BLaER1 treated with 17β-estradiol and CSF1 and Interleukin-3, amounts not matched to agents 10 nM and 100 nM (cell line): ENCODE measurements at regions not wholly inside any gene's neighbourhood (a gene's known extent, or its start where the extent isn't known, plus 50 kb on each side); places are given as distances from the start of the nearest gene placed in this dataset.

Source experiments
- H3K27ac ChIP-seq, 11 experiments: shearing (Covaris generic); formaldehyde crosslinking; 2 replicates each; pipeline ENCODE4 v1.8.1; 2022
- H3K27me3 ChIP-seq, 11 experiments: shearing (Covaris generic); formaldehyde crosslinking; 2 replicates each; pipeline ENCODE4 v1.8.1; 2022
- H3K36me3 ChIP-seq, 11 experiments: shearing (Covaris generic); formaldehyde crosslinking; 2 replicates each; pipeline ENCODE4 v1.8.1; 2022
- H3K4me1 ChIP-seq, 10 experiments: shearing (Covaris generic); formaldehyde crosslinking; 2 replicates each; pipeline ENCODE4 v1.8.1; 2022
- H3K4me2 ChIP-seq, 11 experiments: shearing (Covaris generic); formaldehyde crosslinking; 2 replicates each; pipeline ENCODE4 v1.8.1; 2022
- H3K4me3 ChIP-seq, 10 experiments: shearing (Covaris generic); formaldehyde crosslinking; 2 replicates each; pipeline ENCODE4 v1.8.1; 2022
- H3K9ac ChIP-seq, 11 experiments: shearing (Covaris generic); formaldehyde crosslinking; 2 replicates each; pipeline ENCODE4 v1.8.1; 2022
- H3K9me3 ChIP-seq, 11 experiments: shearing (Covaris generic); formaldehyde crosslinking; replicated peaks in 1 of 11; 2 replicates each; pipeline ENCODE4 v1.8.1; 2022
- H4K20me1 ChIP-seq, 11 experiments: shearing (Covaris generic); formaldehyde crosslinking; 2 replicates each; pipeline ENCODE4 v1.8.1; 2022
- Cebpa-rat ChIP-seq, 11 experiments: shearing (Covaris generic); IDR thresholded peaks; 2 replicates each; pipeline ENCODE4 v1.8.1; 2022

DNA sequence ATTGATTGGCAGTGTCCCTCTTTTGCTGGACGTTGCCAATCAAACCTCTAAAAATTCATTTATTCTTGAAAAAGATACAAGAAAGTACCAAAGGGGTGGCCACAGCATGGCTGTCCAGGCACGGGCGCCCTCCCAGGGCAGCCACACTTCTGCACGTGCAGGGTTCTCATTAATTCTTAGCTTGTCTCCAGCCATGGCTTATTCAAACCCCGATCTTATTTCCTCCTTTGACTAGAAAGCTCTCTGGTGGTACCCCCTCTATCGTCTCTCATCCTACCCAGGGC, 123.9 kb downstream of the CTTN start:
- Histone ChIP-seq H3K36me3 (no peaks in the 10 kb centered on the region), H3K4me2 (peak overlapping the region in 8 of 11 experiments; percentile 30 to 59 (median 44); a peak in 13 of 22 replicates), H3K27ac (no peak overlapping the region), H3K9ac (no peak overlapping the region), H3K4me3 (no peak overlapping the region), H3K9me3 (peaks cover 0 to 5% (median 0%) of the 10 kb centered on the region in 11 experiments; a peak in 1 of 22 replicates), H3K27me3 (no peaks in the 10 kb centered on the region), H3K4me1 (peaks cover 0 to 43% (median 31%) of the 10 kb centered on the region in 10 experiments; a peak in 16 of 20 replicates), H4K20me1 (peaks cover 0 to 13% (median 0%) of the 10 kb centered on the region in 11 experiments; a peak in 4 of 22 replicates)
- 0 out of 22 replicates have a peak, but pooled peaks of 1 of the 11 experiments have one; percentile 8 for TF ChIP-seq Cebpa-rat (IDR thresholded peaks at IDR 0.05)

DNA sequence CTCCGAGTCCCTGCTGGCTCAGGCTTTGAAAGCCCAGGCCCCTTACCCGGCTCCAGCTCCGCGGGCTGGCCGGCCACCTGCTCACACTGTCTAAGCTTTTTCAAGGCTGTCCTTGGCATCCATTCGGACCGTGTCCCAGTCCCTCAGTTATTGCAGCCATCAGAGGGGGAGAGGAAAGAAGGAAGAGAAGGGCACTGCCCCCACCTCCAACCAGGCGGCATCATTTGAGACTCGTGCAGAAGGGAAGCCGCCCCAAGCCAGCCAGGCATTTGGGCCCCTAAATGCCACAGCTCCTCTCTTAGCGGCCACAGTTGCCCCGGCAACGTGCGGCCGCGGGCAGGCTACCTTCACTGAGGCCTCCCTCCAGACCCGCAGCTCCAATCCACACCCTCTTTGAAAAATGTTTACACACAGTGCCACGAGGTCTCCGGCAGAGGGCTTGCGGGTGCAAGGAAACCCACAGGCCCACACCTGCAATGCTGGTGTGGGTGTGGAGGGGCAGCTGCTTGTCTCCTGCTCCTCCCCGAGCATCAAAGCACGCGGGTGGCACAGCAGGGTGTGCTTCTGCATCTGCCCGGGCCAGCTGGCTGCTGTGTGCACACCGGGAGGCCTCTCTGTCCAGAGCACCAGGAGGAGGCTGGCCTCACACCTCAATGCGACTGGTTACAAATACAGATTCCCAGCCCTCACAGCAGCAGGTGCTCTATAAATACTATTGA, 124.4 kb downstream of the CTTN start:
- Histone ChIP-seq H3K4me3 (no peak overlapping the region), H3K36me3 (no peaks in the 10 kb centered on the region), H3K4me2 (peak overlapping the region in 8 of 11 experiments; percentile 30 to 59 (median 44); a peak in 14 of 22 replicates), H3K9me3 (no peaks in the 10 kb centered on the region), H3K27ac (no peak overlapping the region), H3K4me1 (peaks cover 0 to 43% (median 31%) of the 10 kb centered on the region in 10 experiments; a peak in 16 of 20 replicates), H4K20me1 (peaks cover 0 to 13% (median 0%) of the 10 kb centered on the region in 11 experiments; a peak in 4 of 22 replicates), H3K9ac (no peak overlapping the region; a peak in 1 of 22 replicates), H3K27me3 (no peaks in the 10 kb centered on the region)
- no peak for TF ChIP-seq Cebpa-rat (IDR thresholded peaks at IDR 0.05)

GRCh38 chr11:70523384-70524095, 125.2 kb downstream of the CTTN start:
- no peaks in the 10 kb centered on the region for H3K9me3 ChIP-seq
- H3K9ac ChIP-seq: no peak overlapping the region; a peak in 1 of 22 replicates
- peaks cover 0 to 13% (median 0%) of the 10 kb centered on the region in 11 experiments; a peak in 5 of 22 replicates for H4K20me1 ChIP-seq
- no peak for TF ChIP-seq Cebpa-rat (IDR thresholded peaks at IDR 0.05)
- H3K4me2 ChIP-seq: peak overlapping the region in 8 of 11 experiments; percentile 30 to 59 (median 44); a peak in 13 of 22 replicates
- no peak overlapping the region for H3K27ac ChIP-seq
- H3K4me1 ChIP-seq: peaks cover 0 to 43% (median 31%) of the 10 kb centered on the region in 10 experiments; a peak in 16 of 20 replicates
- no peaks in the 10 kb centered on the region for H3K36me3 ChIP-seq
- no peaks in the 10 kb centered on the region for H3K27me3 ChIP-seq
- no peak overlapping the region for H3K4me3 ChIP-seq

DNA sequence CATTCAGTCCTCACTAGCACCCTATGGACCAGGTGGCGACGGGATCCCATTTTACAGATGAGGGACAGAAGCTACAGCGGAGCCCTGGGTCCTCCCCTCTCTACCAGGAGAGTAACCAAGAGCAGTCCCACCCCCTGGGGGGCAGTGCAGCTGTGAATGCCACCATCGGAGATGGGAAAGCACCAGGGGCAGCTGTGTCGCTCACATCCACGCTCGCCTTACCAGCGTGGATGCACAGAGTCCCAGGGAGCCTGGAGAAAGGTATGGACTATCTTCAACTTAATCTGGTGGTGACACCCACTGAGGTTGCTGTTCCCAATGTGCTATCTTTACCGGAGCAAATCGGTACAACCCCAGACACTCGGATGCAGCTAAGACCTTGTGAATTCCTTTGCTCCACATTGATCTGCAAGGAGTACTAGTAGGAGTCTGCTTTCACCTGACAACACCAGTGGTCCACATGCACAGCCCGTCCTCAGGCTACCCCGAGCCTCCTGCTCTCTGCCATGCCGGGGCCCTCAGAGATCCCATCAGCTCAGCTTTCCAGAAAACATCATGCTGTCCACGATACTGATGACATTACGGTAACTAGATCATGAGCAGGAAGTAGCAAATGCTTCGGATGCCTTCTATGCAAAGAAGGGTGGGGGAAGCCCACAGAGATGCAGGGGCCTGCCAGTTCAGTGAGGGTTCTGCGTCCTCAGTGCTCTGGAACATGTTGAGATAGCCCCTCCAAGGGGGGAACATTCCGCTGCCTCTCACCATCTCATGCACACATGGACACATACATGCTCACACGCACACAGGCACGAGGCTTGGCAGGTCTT, 126.0 kb downstream of the CTTN start:
- Histone ChIP-seq H3K4me1 (peaks cover 0 to 43% (median 31%) of the 10 kb centered on the region in 10 experiments; a peak in 16 of 20 replicates), H3K4me2 (no peak overlapping the region), H3K9ac (no peak overlapping the region), H4K20me1 (peaks cover 0 to 13% (median 0%) of the 10 kb centered on the region in 11 experiments; a peak in 5 of 22 replicates), H3K27ac (no peak overlapping the region), H3K4me3 (no peak overlapping the region), H3K27me3 (no peaks in the 10 kb centered on the region), H3K36me3 (no peaks in the 10 kb centered on the region), H3K9me3 (no peaks in the 10 kb centered on the region)
- no peak for TF ChIP-seq Cebpa-rat (IDR thresholded peaks at IDR 0.05)

DNA sequence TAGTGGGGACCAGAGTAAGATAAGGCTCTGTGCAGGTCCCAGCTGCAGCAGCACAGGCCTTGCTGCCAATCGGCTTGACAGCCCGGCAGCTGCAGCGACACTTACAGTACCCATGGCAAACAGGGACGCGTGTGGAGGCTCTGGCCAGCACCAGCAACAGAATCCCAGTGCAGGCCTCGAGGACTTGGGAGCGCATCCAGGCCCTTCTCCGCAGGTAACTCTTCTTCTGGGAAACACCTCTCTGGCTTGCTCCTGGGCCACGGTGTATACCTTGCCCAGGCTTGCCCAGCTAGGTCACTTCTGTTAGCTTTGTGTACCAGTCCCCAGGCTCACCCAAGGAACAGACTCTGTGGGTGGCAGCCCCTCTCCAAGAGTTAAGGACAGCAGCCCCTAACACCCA, 126.7 kb downstream of the CTTN start:
- Histone ChIP-seq H3K9ac (no peak overlapping the region), H4K20me1 (peaks cover 0 to 13% (median 0%) of the 10 kb centered on the region in 11 experiments; a peak in 5 of 22 replicates), H3K27me3 (no peaks in the 10 kb centered on the region), H3K9me3 (peaks cover 0 to 5% (median 2%) of the 10 kb centered on the region in 11 experiments; a peak in 9 of 22 replicates), H3K36me3 (no peaks in the 10 kb centered on the region), H3K4me3 (no peak overlapping the region), H3K4me2 (no peak overlapping the region), H3K4me1 (peaks cover 0 to 43% (median 31%) of the 10 kb centered on the region in 10 experiments; a peak in 16 of 20 replicates), H3K27ac (no peak overlapping the region)
- no peak for TF ChIP-seq Cebpa-rat (IDR thresholded peaks at IDR 0.05)

GRCh38 chr11:70525466-70525865, 127.1 kb downstream of the CTTN start:
- Histone ChIP-seq H3K4me3 (no peak overlapping the region), H3K36me3 (no peaks in the 10 kb centered on the region), H3K4me1 (peaks cover 0 to 42% (median 29%) of the 10 kb centered on the region in 10 experiments; a peak in 16 of 20 replicates), H3K27ac (no peak overlapping the region), H3K27me3 (no peaks in the 10 kb centered on the region), H4K20me1 (peaks cover 0 to 13% (median 0%) of the 10 kb centered on the region in 11 experiments; a peak in 5 of 22 replicates), H3K9me3 (peaks cover 0 to 8% (median 4%) of the 10 kb centered on the region in 11 experiments; a peak in 9 of 22 replicates), H3K4me2 (no peak overlapping the region), H3K9ac (no peak overlapping the region)
- no peak for TF ChIP-seq Cebpa-rat (IDR thresholded peaks at IDR 0.05)

- Histone ChIP-seq H3K4me3 (no peak overlapping the region), H3K27ac (no peak overlapping the region), H3K27me3 (no peaks in the 10 kb centered on the region), H3K9ac (no peak overlapping the region), H3K36me3 (no peaks in the 10 kb centered on the region), H4K20me1 (peaks cover 0 to 13% (median 0%) of the 10 kb centered on the region in 11 experiments; a peak in 6 of 22 replicates), H3K4me1 (peaks cover 0 to 33% (median 21%) of the 10 kb centered on the region in 10 experiments; a peak in 14 of 20 replicates), H3K9me3 (peaks cover 0 to 8% (median 4%) of the 10 kb centered on the region in 11 experiments; a peak in 9 of 22 replicates), H3K4me2 (no peak overlapping the region)
- no peak for TF ChIP-seq Cebpa-rat (IDR thresholded peaks at IDR 0.05)
Measured at GRCh38 chr11:70526116-70527045, 128.1 kb downstream of the CTTN start.

DNA sequence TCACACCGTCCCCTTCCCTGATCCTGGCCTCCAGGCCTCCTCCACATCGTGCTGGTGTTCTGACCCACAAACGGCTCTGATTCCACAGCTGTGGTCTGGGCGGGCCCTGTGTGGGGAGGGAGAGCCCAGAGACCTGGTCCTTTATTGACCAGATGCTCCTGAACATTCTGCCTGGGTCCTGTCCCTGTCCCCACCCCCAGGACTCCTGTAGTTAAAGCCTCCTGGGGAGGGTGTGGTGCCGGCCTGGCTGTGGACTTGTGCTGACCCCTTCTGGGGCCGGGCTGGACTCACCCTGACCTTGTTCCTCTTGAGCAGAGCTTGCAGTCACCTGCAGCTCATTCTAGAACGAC, 128.7 kb downstream of the CTTN start:
- Histone ChIP-seq H3K27me3 (no peaks in the 10 kb centered on the region), H3K4me2 (no peak overlapping the region), H3K27ac (no peak overlapping the region), H3K4me1 (peaks cover 0 to 26% (median 15%) of the 10 kb centered on the region in 10 experiments; a peak in 14 of 20 replicates), H3K9ac (no peak overlapping the region), H4K20me1 (peaks cover 0 to 6% (median 0%) of the 10 kb centered on the region in 11 experiments; a peak in 6 of 22 replicates), H3K9me3 (peaks cover 0 to 8% (median 4%) of the 10 kb centered on the region in 11 experiments; a peak in 9 of 22 replicates), H3K36me3 (no peaks in the 10 kb centered on the region), H3K4me3 (no peak overlapping the region)
- no peak for TF ChIP-seq Cebpa-rat (IDR thresholded peaks at IDR 0.05)
